ENCODE measurements at regions not wholly inside any gene's neighbourhood (a gene's known extent, or its start where the extent isn't known, plus 50 kb on each side); places are given as distances from the start of the nearest gene placed in this dataset.
"Not testable (repeated sequence)": the region's sequence is repeated elsewhere in the genome, so short reads cannot be mapped to it uniquely, and the experiment has no call there.

DNA sequence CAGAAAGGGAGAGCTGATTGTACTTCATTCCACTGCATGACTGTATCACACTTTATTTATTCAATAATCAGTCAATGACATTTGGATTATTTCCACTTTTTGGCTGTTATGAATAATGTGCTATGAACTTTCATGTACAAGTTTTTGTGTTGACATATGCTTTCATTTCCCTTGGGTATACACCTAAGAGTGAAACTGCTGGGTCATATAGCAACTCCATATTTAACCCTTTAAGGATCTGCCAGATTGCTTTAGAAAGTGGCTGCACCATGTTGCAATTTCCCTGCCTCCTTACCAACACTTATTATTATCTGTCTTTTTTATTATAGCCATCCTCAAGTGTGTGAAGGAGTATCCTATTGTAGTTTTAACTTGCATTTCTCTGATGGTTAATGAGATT is 108.8 kb upstream of the KCNK1 start:
- no peaks in the 10 kb centered on the region for H3K36me3 ChIP-seq (ENCODE audit: low read depth)
- no peak overlapping the region for H3K4me3 ChIP-seq
- no peaks in the 10 kb centered on the region for H3K4me1 ChIP-seq (ENCODE audit: low read depth)
- intact Hi-C loops (cut with DNase I, micrococcal nuclease), result no loop called here
- no peak for DNase-seq
- ATAC-seq, result no peak
- TF ChIP-seq, protein P1, sequence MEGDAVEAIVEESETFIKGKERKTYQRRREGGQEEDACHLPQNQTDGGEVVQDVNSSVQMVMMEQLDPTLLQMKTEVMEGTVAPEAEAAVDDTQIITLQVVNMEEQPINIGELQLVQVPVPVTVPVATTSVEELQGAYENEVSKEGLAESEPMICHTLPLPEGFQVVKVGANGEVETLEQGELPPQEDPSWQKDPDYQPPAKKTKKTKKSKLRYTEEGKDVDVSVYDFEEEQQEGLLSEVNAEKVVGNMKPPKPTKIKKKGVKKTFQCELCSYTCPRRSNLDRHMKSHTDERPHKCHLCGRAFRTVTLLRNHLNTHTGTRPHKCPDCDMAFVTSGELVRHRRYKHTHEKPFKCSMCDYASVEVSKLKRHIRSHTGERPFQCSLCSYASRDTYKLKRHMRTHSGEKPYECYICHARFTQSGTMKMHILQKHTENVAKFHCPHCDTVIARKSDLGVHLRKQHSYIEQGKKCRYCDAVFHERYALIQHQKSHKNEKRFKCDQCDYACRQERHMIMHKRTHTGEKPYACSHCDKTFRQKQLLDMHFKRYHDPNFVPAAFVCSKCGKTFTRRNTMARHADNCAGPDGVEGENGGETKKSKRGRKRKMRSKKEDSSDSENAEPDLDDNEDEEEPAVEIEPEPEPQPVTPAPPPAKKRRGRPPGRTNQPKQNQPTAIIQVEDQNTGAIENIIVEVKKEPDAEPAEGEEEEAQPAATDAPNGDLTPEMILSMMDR (IDR thresholded peaks at IDR 0.05), result no peak
- no peaks in the 10 kb centered on the region for H3K9me3 ChIP-seq

DNA sequence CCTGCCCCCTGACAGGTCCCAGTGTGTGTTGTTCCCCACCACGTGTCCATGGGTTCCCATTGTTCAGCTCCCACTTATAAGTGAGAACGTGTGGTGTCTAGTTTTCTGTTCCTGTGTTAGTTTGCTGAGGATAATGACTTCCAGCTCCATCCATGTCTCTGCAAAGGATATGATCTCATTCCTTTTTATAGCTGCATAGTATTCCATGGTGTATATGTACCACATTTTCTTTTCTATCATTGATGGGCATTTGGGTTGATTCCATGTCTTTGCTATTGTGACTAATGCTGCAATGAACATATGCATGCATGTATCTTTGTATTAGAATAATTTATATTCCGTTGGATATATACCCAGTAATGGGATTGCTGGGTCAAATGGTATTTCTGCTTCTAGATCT is 108.0 kb upstream of the KCNK1 start:
- DNase-seq; intact Hi-C loops (cut with DNase I, micrococcal nuclease); H3K4me3 ChIP-seq; H3K4me1 ChIP-seq (ENCODE audit: low read depth); ATAC-seq; H3K36me3 ChIP-seq (ENCODE audit: low read depth); H3K9me3 ChIP-seq: not testable (repeated sequence)

DNA sequence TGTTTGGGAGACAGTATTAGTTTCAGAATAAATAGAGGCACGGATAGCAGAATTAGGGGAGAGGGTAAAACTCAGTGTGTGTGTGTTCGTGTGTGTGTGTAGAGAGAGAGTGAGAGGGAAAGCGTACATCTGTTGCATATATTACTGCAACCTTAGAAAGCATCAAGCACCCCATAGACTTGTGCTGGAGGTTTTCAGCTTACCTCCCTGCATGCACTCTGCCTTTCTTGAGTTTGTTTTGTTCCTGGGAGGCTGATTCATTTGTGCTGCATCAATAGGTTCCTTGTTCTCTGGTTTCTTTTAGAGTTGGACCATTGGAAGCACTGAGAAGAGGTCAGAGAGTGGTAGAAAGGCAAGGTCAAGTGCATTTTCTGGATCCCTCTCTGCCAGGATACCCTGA is 104.4 kb upstream of the KCNK1 start:
- intact Hi-C loops (cut with DNase I, micrococcal nuclease), result no loop called here
- Histone ChIP-seq H3K4me1 (ENCODE audit: low read depth) (no peaks in the 10 kb centered on the region), H3K9me3 (no peaks in the 10 kb centered on the region), H3K4me3 (no peak overlapping the region), H3K36me3 (ENCODE audit: low read depth) (no peaks in the 10 kb centered on the region)
- TF ChIP-seq, protein P1 (IDR thresholded peaks at IDR 0.05), result no peak
- no peak for DNase-seq
- no peak for ATAC-seq

DNA sequence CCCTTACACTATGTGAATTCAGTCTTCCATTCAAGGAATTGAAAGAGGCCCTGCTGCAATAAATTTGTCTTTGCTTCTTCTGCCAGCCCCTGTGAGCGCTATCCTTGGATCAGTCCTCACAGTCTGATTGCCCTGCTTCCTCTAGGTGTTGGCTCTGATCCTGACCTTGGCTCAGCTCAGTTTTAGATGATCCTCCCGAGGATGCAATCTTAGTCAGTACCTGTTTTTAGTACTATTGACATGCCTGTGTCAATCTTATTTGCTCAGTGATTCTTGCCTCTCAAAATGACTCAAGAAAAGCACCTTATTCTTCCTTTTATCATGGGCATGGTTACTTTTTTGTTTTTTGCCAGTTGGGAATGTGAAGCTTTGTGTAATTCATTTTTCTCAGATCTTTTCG is 101.4 kb upstream of the KCNK1 start:
- no peak for ATAC-seq
- TF ChIP-seq, protein P1 (IDR thresholded peaks at IDR 0.05), result no peak
- no peak for DNase-seq
- H3K9me3 ChIP-seq, result no peaks in the 10 kb centered on the region
- H3K4me3 ChIP-seq, result no peak overlapping the region
- no peaks in the 10 kb centered on the region for H3K36me3 ChIP-seq (ENCODE audit: low read depth)
- intact Hi-C loops (cut with DNase I, micrococcal nuclease), result no loop called here
- H3K4me1 ChIP-seq (ENCODE audit: low read depth), result no peaks in the 10 kb centered on the region

DNA sequence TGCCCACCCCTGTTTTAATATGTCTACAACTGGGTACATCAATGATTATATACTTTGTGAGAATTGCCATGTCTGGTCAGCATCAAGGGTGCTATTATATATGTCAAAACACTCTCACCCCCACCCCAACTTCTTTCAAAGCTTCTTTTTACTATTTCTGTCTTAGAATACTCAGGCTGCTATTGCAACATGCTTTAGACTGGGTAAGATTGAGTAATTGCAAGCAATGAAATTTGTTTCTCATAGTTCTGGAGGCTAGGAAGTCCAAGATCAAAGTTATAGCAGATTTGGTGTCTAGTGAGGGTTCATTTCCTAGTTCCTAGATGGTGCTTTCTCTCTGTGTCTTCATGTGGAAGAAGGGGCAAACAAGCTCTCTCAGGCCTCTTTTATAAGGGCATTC is 100.5 kb upstream of the KCNK1 start:
- ATAC-seq (no peak), DNase-seq (no peak)
- TF ChIP-seq, protein P1 (IDR thresholded peaks at IDR 0.05), result no peak
- Histone ChIP-seq H3K4me3 (no peak overlapping the region), H3K9me3 (no peaks in the 10 kb centered on the region), H3K36me3 (ENCODE audit: low read depth) (no peaks in the 10 kb centered on the region), H3K4me1 (ENCODE audit: low read depth) (no peaks in the 10 kb centered on the region)
- intact Hi-C loops (cut with DNase I, micrococcal nuclease), result no loop called here

DNA sequence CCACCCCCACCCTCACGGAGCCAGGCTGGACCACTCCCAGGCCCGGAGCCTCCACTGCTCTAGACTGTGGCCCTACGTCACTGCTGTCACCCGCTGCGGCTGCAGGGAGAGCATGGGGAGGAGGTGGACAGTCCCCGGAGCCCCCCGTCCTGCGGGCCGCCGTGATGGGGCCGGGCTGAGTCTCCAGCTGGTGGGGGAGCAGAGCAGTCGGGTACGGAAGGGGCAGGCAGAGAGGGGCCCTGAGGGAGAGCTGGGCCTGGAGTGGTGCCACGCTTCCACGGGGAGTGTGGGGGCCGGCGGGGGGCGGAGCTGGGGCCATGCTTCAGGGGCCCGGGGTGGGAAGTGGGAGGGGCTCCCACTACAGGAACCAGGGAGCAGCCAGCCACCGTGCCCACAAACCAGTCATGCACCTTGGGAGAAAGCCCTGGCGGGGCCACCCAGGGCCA is 98.9 kb upstream of the KCNK1 start:
- intact Hi-C loops (cut with DNase I, micrococcal nuclease), result no loop called here
- Histone ChIP-seq H3K36me3 (ENCODE audit: low read depth) (no peaks in the 10 kb centered on the region), H3K4me3 (no peak overlapping the region), H3K4me1 (ENCODE audit: low read depth) (no peaks in the 10 kb centered on the region), H3K9me3 (no peaks in the 10 kb centered on the region)
- ATAC-seq (no peak), DNase-seq (no peak)
- TF ChIP-seq, protein P1 (IDR thresholded peaks at IDR 0.05), result no peak
